K562 (cell line): ENCODE measurements at regions not wholly inside any gene's neighbourhood (a gene's known extent, or its start where the extent isn't known, plus 50 kb on each side); places are given as distances from the start of the nearest gene placed in this dataset.

Experiments used
- ATAC-seq: fragments of 200-7000 bp; cut with Tn5 transposase; 3 replicates; pipeline ENCODE4 v1.9.1; 2020; ENCODE audit warnings: moderate library complexity
- BruUV-seq: library from RNA; stranded (reverse); fragments of 400-500 nt; replicated peaks from 2 replicates; lab custom pipeline; 2021; lab: Mats Ljungman, UMichigan
- CTCF ChIA-PET: fragments of 300-600 bp; formaldehyde crosslinking; extraction: SDS; loops from one replicate; lab custom pipeline; 2021; ENCODE audit warnings: low intra/inter-chr PET ratio; lab: Yijun Ruan, JAX
- POLR2A ChIA-PET: fragments of 300-600, 350-650 bp; sonication (Branson Sonifier 250); formaldehyde crosslinking; extraction: SDS; loops from one replicate; lab custom pipeline; 2021; ENCODE audit warnings: antibody characterized with exemption, inconsistent platforms; lab: Yijun Ruan, JAX
- DNase-seq, 4 experiments: peaks; one replicate each; pipeline versions ENCODE4 v3.0.0 to v3.0.0-alpha.2; 2011 to 2018; ENCODE audit warnings: low spot score in 3 of 4, mixed read lengths in 3 of 4; ENCODE audit errors: extremely low read depth in 1 of 4
- FAIRE-seq: peaks from 2 replicates; lab custom pipeline; 2011; peaks lifted over from hg19 to GRCh38; lab: Jason Lieb, UNC
- H2AFZ ChIP-seq: 2 replicates; pipeline ENCODE4 v1.6.0; 2011; ENCODE audit warnings: low read depth, low read length, control low read depth, inconsistent platforms
- H3K27ac ChIP-seq: fragments of 200-600 bp; 3 replicates; pipeline ENCODE4 v1.8.0; 2011; ENCODE audit warnings: low read depth, mild to moderate bottlenecking, control low read depth, inconsistent platforms, low read length, moderate library complexity, mixed read lengths; ENCODE audit errors: extremely low read depth
- H3K27me3 ChIP-seq, 2 experiments: fragments of 300-600 bp in 1 of 2; 2 replicates in 1 of 2; 3 replicates in 1 of 2; pipeline versions ENCODE4 v1.6.0 to v1.8.0; 2011; ENCODE audit warnings: inconsistent platforms in 2 of 2, low read length in 2 of 2, mild to moderate bottlenecking in 1 of 2, mixed read lengths in 1 of 2, moderate library complexity in 1 of 2; ENCODE audit not compliant: control insufficient read depth in 2 of 2, insufficient read depth in 2 of 2
- H3K36me3 ChIP-seq: fragments of 300-600 bp; 3 replicates; pipeline ENCODE4 v1.8.0; 2011; ENCODE audit warnings: mild to moderate bottlenecking, low read length, inconsistent platforms; ENCODE audit not compliant: control insufficient read depth, insufficient read depth
- H3K4me1 ChIP-seq, 2 experiments: fragments of 200-600 bp in 1 of 2; replicated peaks in 1 of 2; 2 replicates in 1 of 2; 3 replicates in 1 of 2; pipeline versions ENCODE4 v1.5.1 to v1.8.0; 2011; ENCODE audit warnings: inconsistent platforms in 2 of 2, low read length in 2 of 2, mild to moderate bottlenecking in 1 of 2, mixed read lengths in 1 of 2, moderate library complexity in 1 of 2; ENCODE audit not compliant: control insufficient read depth in 2 of 2, insufficient read depth in 2 of 2
- H3K4me2 ChIP-seq: 2 replicates; pipeline ENCODE4 v1.6.1; 2011; ENCODE audit warnings: low read length, control low read depth, inconsistent platforms, mixed read lengths; ENCODE audit not compliant: insufficient read depth
- H3K4me3 ChIP-seq: fragments of 200-600 bp; sonication (generic), shearing (Covaris generic); 2 replicates; pipeline ENCODE4 v1.5.1; 2016; ENCODE audit warnings: control low read depth, inconsistent platforms
- H3K79me2 ChIP-seq: fragments of 200-600 bp; 3 replicates; pipeline ENCODE4 v1.8.0; 2011; ENCODE audit warnings: low read length, inconsistent platforms; ENCODE audit not compliant: control insufficient read depth, insufficient read depth
- H3K9ac ChIP-seq, 2 experiments: 2 replicates each; pipeline versions ENCODE4 v1.6.0 to v1.6.1; 2011; ENCODE audit warnings: low read depth in 2 of 2, low read length in 2 of 2, control low read depth in 1 of 2, inconsistent platforms in 1 of 2, mild to moderate bottlenecking in 1 of 2, mixed read lengths in 1 of 2; ENCODE audit not compliant: insufficient read depth in 1 of 2
- H3K9me1 ChIP-seq: one replicate; pipeline ENCODE4 v1.6.0; 2011; ENCODE audit warnings: inconsistent platforms, mild to moderate bottlenecking, low read length, moderate library complexity; ENCODE audit not compliant: control insufficient read depth, insufficient read depth
- H3K9me3 ChIP-seq: replicated peaks from 2 replicates; pipeline ENCODE4 v1.5.1; 2011; ENCODE audit warnings: low read depth, low read length, inconsistent platforms; ENCODE audit not compliant: control insufficient read depth, insufficient read depth
- H4K20me1 ChIP-seq: replicated peaks from 2 replicates; pipeline ENCODE4 v1.6.1; 2011; ENCODE audit warnings: low read length, inconsistent platforms, mixed read lengths; ENCODE audit not compliant: control insufficient read depth, insufficient read depth
- ADNP ChIP-seq: fragments of 200-800 bp; sonication (Bioruptor generic); IDR thresholded peaks from 2 replicates; pipeline ENCODE4 v1.6.1; 2016; ENCODE audit warnings: missing genetic modification characterization, missing compliant biosample characterization
- ARHGAP35 ChIP-seq: fragments of 450-650 bp; IDR thresholded peaks from 2 replicates; pipeline ENCODE4 v1.6.1; 2018; ENCODE audit not compliant: partially characterized antibody
- BCL6 ChIP-seq: fragments of 250-450 bp; sonication (Bioruptor Pico); IDR thresholded peaks from 2 replicates; pipeline ENCODE4 v1.4.0; 2020
- CAMTA2 ChIP-seq: fragments of 250-450 bp; sonication (Bioruptor Pico); conservative IDR thresholded peaks from 2 replicates; pipeline ENCODE4 v1.5.1; 2022
- CXXC5 ChIP-seq: fragments of 250-450 bp; sonication (Bioruptor Pico); IDR thresholded peaks from 2 replicates; pipeline ENCODE4 v1.8.0; 2022; ENCODE audit warnings: inconsistent platforms, mild to moderate bottlenecking, moderate library complexity
- HDAC3 ChIP-seq: fragments of 450-650 bp; IDR thresholded peaks from 2 replicates; pipeline ENCODE4 v1.6.1; 2018; ENCODE audit warnings: borderline replicate concordance, mild to moderate bottlenecking, moderate library complexity; ENCODE audit not compliant: partially characterized antibody
- HOXB6 ChIP-seq: fragments of 250-450 bp; sonication (Bioruptor Pico); IDR thresholded peaks from 2 replicates; pipeline ENCODE4 v1.5.1; 2022; ENCODE audit warnings: mild to moderate bottlenecking, borderline replicate concordance
- KDM1A ChIP-seq, 2 experiments: fragments of 450-650 bp; IDR thresholded peaks; 2 replicates each; pipeline ENCODE4 v1.6.1; 2016; ENCODE audit warnings: mild to moderate bottlenecking in 2 of 2
- MYNN ChIP-seq, 2 experiments: sonication (generic); formaldehyde crosslinking in 1 of 2; IDR thresholded peaks; 2 replicates each; pipeline versions ENCODE4 v1.5.0 to v1.6.1; 2016 to 2020; ENCODE audit warnings: antibody characterized with exemption in 1 of 2, missing genetic modification reagents in 1 of 2
- NR2F6 ChIP-seq: fragments of 450-650 bp; formaldehyde crosslinking; IDR thresholded peaks from 2 replicates; pipeline ENCODE4 v1.4.0; 2020; ENCODE audit warnings: mild to moderate bottlenecking
- PCBP1 ChIP-seq: fragments of 200-400 bp; formaldehyde crosslinking; IDR thresholded peaks from 2 replicates; pipeline ENCODE4 v1.6.1; 2018; ENCODE audit warnings: mild to moderate bottlenecking, low read depth, low read length; ENCODE audit not compliant: poor library complexity, severe bottlenecking
- PRDM10 ChIP-seq: fragments of 450-650 bp; IDR thresholded peaks from 2 replicates; pipeline ENCODE4 v1.6.1; 2018; ENCODE audit not compliant: partially characterized antibody
- RBM15 ChIP-seq: fragments of 200-400 bp; formaldehyde crosslinking; IDR thresholded peaks from 2 replicates; pipeline ENCODE4 v1.6.1; 2018; ENCODE audit warnings: mild to moderate bottlenecking, low read length, moderate library complexity; ENCODE audit not compliant: insufficient read depth
- SAFB2 ChIP-seq: fragments of 200-400 bp; formaldehyde crosslinking; IDR thresholded peaks from 2 replicates; pipeline ENCODE4 v1.6.1; 2018; ENCODE audit warnings: borderline replicate concordance, low read length, low read depth, moderate library complexity; ENCODE audit not compliant: severe bottlenecking
- STAT5B ChIP-seq: fragments of 250-450 bp; sonication (Bioruptor Pico); IDR thresholded peaks from 2 replicates; pipeline ENCODE4 v1.8.0; 2021; ENCODE audit warnings: mild to moderate bottlenecking, inconsistent platforms
- TRIM25 ChIP-seq: fragments of 450-650 bp; IDR thresholded peaks from 2 replicates; pipeline ENCODE4 v1.7.0; 2016; ENCODE audit warnings: borderline replicate concordance
- YBX1 ChIP-seq: fragments of 450-650 bp; IDR thresholded peaks from 2 replicates; pipeline ENCODE4 v1.7.1; 2016; ENCODE audit warnings: mild to moderate bottlenecking
- ZEB2 ChIP-seq: fragments of 450-650 bp; IDR thresholded peaks from 2 replicates; pipeline ENCODE4 v1.6.1; 2016
- ZFPM2 ChIP-seq: fragments of 250-450 bp; sonication (Bioruptor Pico); IDR thresholded peaks from 2 replicates; pipeline ENCODE4 v1.5.1; 2022; ENCODE audit warnings: mild to moderate bottlenecking
- ZNF41 ChIP-seq: fragments of 250-450 bp; sonication (Bioruptor Pico); conservative IDR thresholded peaks from 2 replicates; pipeline ENCODE4 v1.4.0; 2020; ENCODE audit warnings: mild to moderate bottlenecking
- WGBS: fragments of 100-300 bp; shearing (Covaris generic); methylation state at CpG from one replicate; pipeline ENCODE4 v1.1.6; 2016; ENCODE audit warnings: low coverage, mixed read lengths; ENCODE audit not compliant: insufficient coverage; ENCODE audit errors: missing lambda C conversion rate; 5-methylcytosine and 5-hydroxymethylcytosine counted together
- in situ Hi-C: fragments of 300-500 bp; cut with MboI; formaldehyde crosslinking; loops from 4 replicates; pipeline ENCODE4 v1.15.0; 2018; ENCODE audit warnings: inconsistent platforms, mixed read lengths
- intact Hi-C: fragments of 100-400 bp; cut with micrococcal nuclease; formaldehyde crosslinking; loops from 2 replicates; pipeline ENCODE4 v1.14.2; 2022

- TF ChIP-seq TRIM25 (no peak), PCBP1 (no peak), MYNN (IDR thresholded peaks at IDR 0.05) (no peak), MYNN (CRISPR knock-in tag; IDR thresholded peaks at IDR 0.05) (no peak), SAFB2 (no peak), STAT5B (no peak), KDM1A (IDR thresholded peaks at IDR 0.05) (no peak), CAMTA2 (CRISPR knock-in tag) (no peak)
These were observed 70.8 kb upstream of the ELAC2 start (continued) for GRCh38 chr17:13088666-13089065.

- ATAC-seq (no peak), DNase-seq (no peak), FAIRE-seq (no peak)
- no peak overlapping the region for H2AFZ ChIP-seq
- CTCF ChIA-PET = no interaction called here
- no peak overlapping the region for H3K4me3 ChIP-seq
- no peaks in the 10 kb centered on the region for H3K9me1 ChIP-seq
- no peak overlapping the region for H3K9ac ChIP-seq
- H3K79me2 ChIP-seq = no peaks in the 10 kb centered on the region
- H3K4me2 ChIP-seq = no peak overlapping the region
- intact Hi-C loops (no loop called here), in situ Hi-C loops (no loop called here)
- BruUV-seq = no TSS peak
- H3K4me1 ChIP-seq = no peaks in the 10 kb centered on the region
- no peaks in the 10 kb centered on the region for H3K9me3 ChIP-seq
- H4K20me1 ChIP-seq = no peaks in the 10 kb centered on the region
- no peaks in the 10 kb centered on the region for H3K36me3 ChIP-seq
- POLR2A ChIA-PET = interaction anchor here (0.6 kb wide), 1 partner anchor 275 kb away, joined by 3 read pairs; no protein-coding TSS in a partner anchor
- no peaks in the 10 kb centered on the region for H3K27me3 ChIP-seq
- WGBS = 4% methylated on average over 3 of the region's 3 CpGs
- no peak overlapping the region for H3K27ac ChIP-seq
- TF ChIP-seq PCBP1 = no peak
- no peak for TF ChIP-seq CXXC5 (CRISPR knock-in tag)
- TF ChIP-seq ADNP (tag) = no peak
- no peak for TF ChIP-seq BCL6 (CRISPR knock-in tag)
- TF ChIP-seq HOXB6 (CRISPR knock-in tag) = no peak
- no peak for TF ChIP-seq HDAC3
- TF ChIP-seq ZEB2 = no peak
- TF ChIP-seq PRDM10 = no peak
- no peak for TF ChIP-seq RBM15
- no peak for TF ChIP-seq ZFPM2
- TF ChIP-seq ZNF41 = no peak
- no peak for TF ChIP-seq ARHGAP35
- TF ChIP-seq YBX1 = no peak
- TF ChIP-seq NR2F6 (CRISPR knock-in tag) = no peak
These were observed 70.0 kb upstream of the ELAC2 start for GRCh38 chr17:13087802-13088201.
